NCI-H748 treated with DMSO at 0.1 percent for 48 hours (cell line): ENCODE measurements at regions not wholly inside any gene's neighbourhood (a gene's known extent, or its start where the extent isn't known, plus 50 kb on each side); places are given as distances from the start of the nearest gene placed in this dataset.
"Not testable (repeated sequence)": the region's sequence is repeated elsewhere in the genome, so short reads cannot be mapped to it uniquely, and the experiment has no call there.

Source experiments
- DNase-seq: peaks from one replicate; lab custom pipeline; 2025; lab: John Stamatoyannopoulos, UW

- DNase-seq = no peak
These were observed 109.9 kb downstream of the UTRN start for GRCh38 chr6:144395014-144395413.

- DNase-seq = no peak
These were observed 110.7 kb downstream of the UTRN start for GRCh38 chr6:144395826-144396225.

- DNase-seq = no peak
These were observed 112.0 kb downstream of the UTRN start for GRCh38 chr6:144397141-144397540.

GRCh38 chr6:144400321-144400720 lies 115.2 kb downstream of the UTRN start:
- no peak for DNase-seq

DNA sequence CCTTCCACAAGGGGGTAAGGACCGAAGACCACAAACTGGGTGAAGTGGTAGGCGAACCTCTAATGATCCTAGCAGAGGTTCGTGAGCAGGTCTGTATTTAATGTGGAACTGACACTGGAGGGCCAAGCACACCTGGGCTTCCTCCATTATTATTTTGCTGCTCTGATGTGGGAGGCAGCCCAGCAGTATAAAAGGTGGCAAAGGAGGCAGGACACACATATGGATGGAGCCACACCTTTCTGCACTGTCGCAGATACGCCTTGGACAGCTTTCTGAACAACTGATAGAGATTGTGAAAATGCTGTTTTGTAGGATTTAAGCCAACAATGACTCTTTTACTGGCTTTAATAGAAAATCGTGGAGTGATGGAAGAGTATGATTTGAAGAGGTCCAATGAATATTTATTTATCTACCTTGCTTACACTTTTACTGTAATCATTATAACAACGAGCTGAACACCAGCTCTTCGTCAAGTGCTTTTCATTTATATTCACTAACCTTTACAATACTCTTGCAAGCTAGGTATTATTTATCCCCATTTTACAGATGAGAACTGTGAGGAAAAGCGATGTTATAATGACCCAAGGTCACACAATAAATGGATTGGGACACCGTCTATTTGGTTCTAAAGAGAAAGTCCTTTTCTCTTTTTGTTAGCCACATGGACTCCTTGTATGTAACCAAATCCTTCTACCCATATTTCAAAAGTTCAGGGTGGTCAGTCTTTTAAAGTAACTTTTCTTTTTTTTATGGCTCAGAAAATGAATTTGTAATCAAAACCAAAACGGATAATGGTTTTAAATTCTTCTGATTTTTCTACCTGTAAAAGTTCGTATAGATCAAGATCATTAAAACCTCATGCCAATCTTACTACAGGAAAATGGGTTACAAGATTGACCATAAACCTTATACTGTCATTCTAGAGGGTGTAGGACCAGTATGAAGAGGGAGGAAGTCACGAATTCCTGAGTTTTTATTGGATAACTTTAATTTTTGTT lies 116.9 kb downstream of the UTRN start:
- no peak for DNase-seq

- DNase-seq = no peak
These were observed 117.6 kb downstream of the UTRN start for GRCh38 chr6:144402750-144403149.

DNA sequence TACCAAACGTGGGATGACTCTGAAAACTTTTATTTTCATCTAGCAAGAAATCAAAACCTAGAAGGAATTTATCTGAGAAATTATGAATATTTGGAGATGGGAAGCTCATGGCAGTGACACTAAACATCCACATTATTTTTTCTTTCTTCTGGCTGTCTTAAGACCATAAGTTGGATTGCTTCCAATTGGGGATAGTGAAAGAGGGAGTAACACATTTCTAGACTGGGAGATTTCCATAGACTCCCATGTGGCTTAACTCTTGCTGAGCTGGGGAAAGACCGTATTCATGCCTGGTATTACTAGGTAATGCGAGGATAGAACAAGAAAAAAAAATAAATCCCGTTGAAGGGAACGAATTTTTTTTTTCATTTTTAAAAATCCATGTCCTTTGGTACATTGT lies 120.0 kb downstream of the UTRN start:
- no peak for DNase-seq

DNA sequence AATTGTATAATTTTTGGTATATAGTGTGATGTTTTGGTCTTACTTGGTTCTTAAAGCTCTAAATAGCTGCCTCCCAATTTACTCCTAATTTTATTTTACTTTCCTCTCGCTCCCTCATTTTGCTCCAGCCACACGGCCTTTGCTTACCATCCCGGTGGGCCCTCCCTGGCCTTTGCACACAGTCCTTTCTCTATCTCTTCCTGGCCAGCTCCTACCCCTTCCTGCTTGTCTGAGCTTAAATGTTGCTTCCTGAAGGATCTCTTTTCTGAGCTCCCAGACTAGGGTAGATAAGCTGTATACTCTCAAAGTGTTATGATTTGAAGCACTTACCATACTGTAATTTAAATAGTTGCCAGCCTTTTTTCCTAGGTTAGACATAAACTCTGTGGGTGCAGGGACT lies 121.7 kb downstream of the UTRN start:
- no peak for DNase-seq

- no peak for DNase-seq
These were observed 123.0 kb downstream of the UTRN start for GRCh38 chr6:144408161-144408560.

DNA sequence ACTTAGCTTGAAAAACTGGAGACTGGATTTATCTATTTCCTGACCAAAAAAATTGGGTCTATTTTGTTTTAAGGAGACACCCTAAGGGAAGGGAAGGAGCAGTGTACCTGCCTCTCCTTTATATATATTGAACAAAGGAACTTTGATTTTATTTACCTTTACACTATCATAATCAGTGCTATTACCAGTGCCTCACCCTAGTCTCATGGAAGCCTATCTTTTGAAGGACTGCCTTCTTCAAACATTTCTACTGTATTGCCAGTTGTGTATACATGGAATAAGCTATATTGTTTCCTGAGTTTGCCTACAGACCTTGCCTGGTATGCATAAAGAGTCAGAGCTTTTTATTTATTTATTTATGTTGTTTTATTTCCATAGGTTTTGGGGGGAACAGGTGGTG lies 124.9 kb downstream of the UTRN start:
- peak; percentile 10 for DNase-seq

GRCh38 chr6:144410574-144410973 lies 125.4 kb downstream of the UTRN start:
- not testable (repeated sequence) for DNase-seq

DNA sequence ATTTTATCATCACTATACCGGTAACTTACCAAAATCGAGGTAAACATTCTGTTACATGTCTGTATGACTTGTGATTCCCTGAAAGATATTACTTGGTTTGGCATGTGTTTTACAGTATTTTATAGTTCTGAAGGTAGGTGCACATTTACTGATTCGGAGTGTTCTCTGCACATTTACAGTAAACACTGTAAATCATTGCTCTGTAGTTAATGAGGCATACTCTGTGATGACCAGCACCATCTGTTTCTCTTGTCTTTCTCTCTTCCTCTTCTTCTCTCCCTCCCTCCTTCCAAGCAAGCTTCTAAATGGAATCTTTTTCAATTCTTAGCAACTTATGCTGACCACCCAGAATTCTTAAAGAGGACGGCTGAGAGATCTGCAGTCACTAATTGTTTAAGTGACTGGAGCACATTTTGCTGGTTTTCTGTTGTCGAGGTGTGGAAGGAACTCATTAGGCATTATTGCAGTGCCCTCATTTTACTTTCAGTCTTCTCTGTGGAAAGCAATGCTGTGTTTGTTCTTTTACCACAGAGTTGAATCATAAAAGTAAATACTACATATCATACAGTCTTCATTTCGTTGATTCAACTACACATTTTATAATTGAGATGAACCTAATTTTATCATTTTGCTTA lies 126.5 kb downstream of the UTRN start:
- DNase-seq = no peak

DNA sequence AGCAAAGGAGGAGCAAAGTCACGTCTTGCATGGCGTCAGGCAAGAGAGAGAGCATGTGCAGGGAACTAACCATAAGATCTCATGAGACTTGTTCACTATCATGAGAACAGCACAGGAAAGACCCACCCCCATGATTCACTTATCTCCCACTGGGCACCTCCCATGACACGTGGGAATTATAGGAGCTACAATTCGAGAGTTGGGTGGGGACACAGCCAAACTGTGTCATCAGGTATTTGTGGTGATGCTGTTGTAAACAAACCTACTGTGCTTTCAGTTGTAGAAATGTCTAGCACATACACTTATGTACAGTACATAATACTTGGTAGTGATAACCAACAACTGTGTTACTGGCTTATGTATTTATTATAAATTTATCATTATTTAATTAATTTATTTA lies 128.3 kb downstream of the UTRN start:
- DNase-seq = no peak

DNA sequence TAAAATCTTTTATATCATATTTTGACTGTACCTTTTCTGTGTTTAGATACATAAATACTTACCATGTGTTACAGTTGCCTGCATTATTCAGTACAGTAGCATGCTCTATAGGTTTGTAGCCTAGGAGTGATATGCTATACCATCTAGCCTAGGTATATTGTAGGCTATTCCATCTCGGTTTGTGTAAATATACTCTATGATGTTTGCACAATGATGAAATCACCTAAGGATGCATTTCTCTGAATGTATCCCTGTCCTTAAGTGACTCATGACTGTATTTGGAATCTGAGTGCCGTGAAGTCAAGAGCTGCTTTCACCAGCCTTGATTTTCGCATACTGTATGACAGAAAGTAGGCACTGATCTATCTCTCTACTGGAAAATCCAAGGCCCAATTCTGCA lies 129.9 kb downstream of the UTRN start:
- peak; percentile 14 for DNase-seq

DNA sequence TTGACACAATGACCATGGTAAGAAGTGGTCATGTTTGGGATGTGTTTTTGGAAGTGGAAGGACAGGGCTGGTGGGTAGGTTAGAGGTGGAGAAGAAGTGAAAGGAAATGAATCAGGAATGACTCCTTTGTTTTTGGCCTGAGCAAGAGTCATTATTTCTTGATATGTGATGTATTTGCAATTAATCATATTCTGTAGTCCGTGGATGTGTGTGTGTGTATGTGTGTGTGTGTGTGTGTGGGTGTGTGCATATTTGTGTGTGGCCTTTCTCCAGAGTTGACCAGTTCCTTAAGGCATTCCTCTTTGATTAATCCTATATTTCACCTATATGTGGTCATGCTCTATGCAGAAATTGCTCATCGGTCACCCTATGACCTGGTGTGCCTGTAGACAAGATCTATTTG lies 130.7 kb downstream of the UTRN start:
- no peak for DNase-seq

DNA sequence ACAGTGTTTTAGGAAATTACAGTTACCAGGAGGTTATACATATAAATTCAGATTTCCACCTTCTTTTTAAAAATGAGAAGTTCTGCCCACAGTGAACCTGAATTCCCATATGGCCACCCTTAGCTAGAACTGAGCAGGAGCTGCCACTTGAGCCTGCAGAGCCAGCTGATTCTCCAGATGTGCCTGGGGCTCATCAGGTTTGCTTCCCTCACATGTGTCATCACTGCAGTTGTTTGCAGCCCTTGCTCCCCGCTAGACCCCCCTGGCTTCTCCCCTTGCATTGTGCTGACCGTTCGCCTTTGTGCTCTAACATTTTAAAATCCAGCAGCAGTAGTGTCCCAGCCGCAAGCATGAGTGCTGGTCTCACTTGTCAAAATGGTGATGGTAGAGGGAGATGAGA lies 131.1 kb downstream of the UTRN start:
- no peak for DNase-seq

DNA sequence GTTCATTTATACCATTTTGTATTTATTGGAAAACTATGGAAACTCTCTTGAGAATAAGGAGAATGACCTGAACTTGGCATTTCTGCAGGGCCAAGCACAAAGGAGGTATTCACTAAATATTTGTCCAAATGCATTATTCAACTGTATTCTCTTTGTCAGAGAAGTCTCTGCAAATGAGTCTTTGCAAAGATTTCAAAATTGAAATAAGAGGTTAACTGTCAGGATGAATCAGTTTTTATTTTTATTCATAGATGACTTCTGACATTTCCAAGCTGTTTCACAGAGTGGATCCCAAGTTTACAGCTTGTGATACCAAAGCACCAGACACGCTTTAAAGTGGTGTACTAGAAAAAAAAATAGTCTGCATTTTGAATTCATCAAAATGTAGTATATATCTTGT lies 131.6 kb downstream of the UTRN start:
- DNase-seq = no peak

DNA sequence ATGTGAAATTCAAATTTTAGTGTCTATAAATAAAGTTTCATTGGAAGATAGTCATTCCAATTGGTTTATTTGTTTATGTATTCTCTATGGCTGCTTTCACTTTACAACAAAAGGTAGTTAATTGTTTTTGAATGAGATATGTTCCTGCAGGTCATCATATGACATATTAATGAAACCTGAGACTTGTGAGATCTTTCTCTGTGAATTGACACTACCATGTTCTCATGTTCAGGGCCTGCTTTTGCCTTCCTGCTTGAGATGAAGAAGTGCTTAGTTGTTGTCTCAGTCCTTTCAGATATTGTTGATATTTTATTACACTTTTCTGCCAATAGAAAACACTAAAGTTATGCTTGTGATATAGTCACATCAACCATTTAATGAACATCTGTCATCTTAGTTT lies 132.5 kb downstream of the UTRN start:
- DNase-seq = peak; percentile 5

- no peak for DNase-seq
These were observed 133.9 kb downstream of the UTRN start for GRCh38 chr6:144418959-144419545.

- no peak for DNase-seq
These were observed 138.0 kb downstream of the UTRN start for GRCh38 chr6:144423167-144423566.

GRCh38 chr6:144429753-144430152 lies 144.6 kb downstream of the UTRN start:
- no peak for DNase-seq

- DNase-seq = not testable (repeated sequence)
These were observed 148.3 kb downstream of the UTRN start for GRCh38 chr6:144433446-144433845.
